Stimulated activated CD8-positive, alpha-beta memory T cell treated with anti-CD3 and anti-CD28 coated beads, Interleukin-7, amount 100 ng/mL, for 1 hour (primary cell): ENCODE measurements at regions not wholly inside any gene's neighbourhood (a gene's known extent, or its start where the extent isn't known, plus 50 kb on each side); places are given as distances from the start of the nearest gene placed in this dataset.

Experiments used
- DNase-seq, 2 donors: peaks; one replicate each; pipeline ENCODE4 v3.0.0-alpha.2; 2020; ENCODE audit warnings: low read depth in 2 of 2

- no peak for DNase-seq
Measured at GRCh38 chr5:110072651-110073050, 382.9 kb downstream of the MAN2A1 start.

GRCh38 chr5:110073534-110073933, 383.8 kb downstream of the MAN2A1 start:
- no peak for DNase-seq

GRCh38 chr5:110075656-110076055, 385.9 kb downstream of the MAN2A1 start:
- no peak for DNase-seq

GRCh38 chr5:110077147-110077546, 387.4 kb downstream of the MAN2A1 start:
- DNase-seq = no peak

GRCh38 chr5:110082194-110082593, 392.5 kb downstream of the MAN2A1 start:
- DNase-seq = no peak

GRCh38 chr5:110082863-110083262, 393.1 kb downstream of the MAN2A1 start:
- DNase-seq = no peak

GRCh38 chr5:110085826-110086225, 396.1 kb downstream of the MAN2A1 start:
- no peak for DNase-seq

GRCh38 chr5:110086658-110087388, 397.1 kb downstream of the MAN2A1 start:
- no peak for DNase-seq

GRCh38 chr5:110087829-110088228, 398.1 kb downstream of the MAN2A1 start:
- no peak for DNase-seq

GRCh38 chr5:110088676-110089436, 399.1 kb downstream of the MAN2A1 start:
- no peak for DNase-seq

- DNase-seq = no peak
Measured at GRCh38 chr5:110092955-110093785, 403.4 kb downstream of the MAN2A1 start.

GRCh38 chr5:110094109-110094508, 404.4 kb downstream of the MAN2A1 start:
- DNase-seq = no peak

- no peak for DNase-seq
Measured at GRCh38 chr5:110094548-110094947, 404.8 kb downstream of the MAN2A1 start.

GRCh38 chr5:110096419-110096818, 406.7 kb downstream of the MAN2A1 start:
- no peak for DNase-seq

GRCh38 chr5:110099572-110099971, 409.8 kb downstream of the MAN2A1 start:
- no peak for DNase-seq

GRCh38 chr5:110103081-110103480, 413.4 kb downstream of the MAN2A1 start:
- no peak for DNase-seq

GRCh38 chr5:110104060-110104725, 414.5 kb downstream of the MAN2A1 start:
- DNase-seq = no peak

- no peak for DNase-seq
Measured at GRCh38 chr5:110104726-110105669, 415.3 kb downstream of the MAN2A1 start.

GRCh38 chr5:110105692-110106091, 416.0 kb downstream of the MAN2A1 start:
- DNase-seq = no peak

- DNase-seq = no peak
Measured at GRCh38 chr5:110106750-110107149, 417.0 kb downstream of the MAN2A1 start.

- DNase-seq = no peak
Measured at GRCh38 chr5:110108520-110108919, 418.8 kb downstream of the MAN2A1 start.
